HEK293 (cell line): ENCODE measurements at regions not wholly inside any gene's neighbourhood (a gene's known extent, or its start where the extent isn't known, plus 50 kb on each side); places are given as distances from the start of the nearest gene placed in this dataset.
"Not testable (repeated sequence)": the region's sequence is repeated elsewhere in the genome, so short reads cannot be mapped to it uniquely, and the experiment has no call there.

Experiments used
- CTCF ChIA-PET: fragments of 350-600 bp; formaldehyde crosslinking; extraction: SDS; loops from one replicate; lab custom pipeline; 2021; ENCODE audit warnings: antibody characterized with exemption; lab: Yijun Ruan, JAX
- POLR2A ChIA-PET: fragments of 300-600 bp; formaldehyde crosslinking; extraction: SDS; loops from one replicate; lab custom pipeline; 2020; ENCODE audit warnings: antibody characterized with exemption, inconsistent platforms; lab: Yijun Ruan, JAX
- H3K27ac ChIP-seq: fragments of 200-500 bp; sonication (Bioruptor generic); 2 replicates; pipeline ENCODE4 v1.5.1; 2014; ENCODE audit warnings: low read depth, low read length, control low read depth, inconsistent platforms; ENCODE audit errors: extremely low read depth
- H3K36me3 ChIP-seq, 2 experiments: fragments of 200-500 bp in 1 of 2; sonication (Bioruptor generic) in 1 of 2; 1 replicate in 1 of 2; 2 replicates in 1 of 2; pipeline ENCODE4 v1.5.1; 2014 to 2017; ENCODE audit warnings: inconsistent platforms in 2 of 2, low read length in 2 of 2; ENCODE audit not compliant: control insufficient read depth in 2 of 2, insufficient read depth in 1 of 2
- H3K4me1 ChIP-seq: fragments of 200-500 bp; sonication (Bioruptor generic); 2 replicates; pipeline ENCODE4 v1.5.1; 2014; ENCODE audit warnings: mild to moderate bottlenecking, low read length, inconsistent platforms; ENCODE audit not compliant: control insufficient read depth, insufficient read depth
- H3K4me3 ChIP-seq: 2 replicates; pipeline ENCODE4 v1.5.1; 2011; ENCODE audit warnings: low read depth, mild to moderate bottlenecking, control low read depth, low read length, moderate library complexity
- H3K9me3 ChIP-seq: fragments of 200-500 bp; sonication (Bioruptor generic); 2 replicates; pipeline ENCODE4 v1.5.1; 2014; ENCODE audit warnings: low read depth, low read length, inconsistent platforms; ENCODE audit not compliant: control insufficient read depth, insufficient read depth
- FEZF1 ChIP-seq: fragments of 450-650 bp; formaldehyde crosslinking; IDR thresholded peaks from 2 replicates; pipeline ENCODE4 v1.5.1; 2016; ENCODE audit warnings: missing biosample characterization, missing genetic modification characterization
- REPIN1 ChIP-seq: fragments of 450-650 bp; formaldehyde crosslinking; IDR thresholded peaks from 2 replicates; pipeline ENCODE4 v1.5.1; 2017; ENCODE audit warnings: missing biosample characterization, missing genetic modification characterization, low read depth
- SETDB1 ChIP-seq: IDR thresholded peaks from one replicate; pipeline ENCODE4 v1.6.1; 2017; ENCODE audit warnings: mild to moderate bottlenecking, low read length, moderate library complexity, mixed read lengths; ENCODE audit not compliant: insufficient read length
- TRIM28 ChIP-seq: IDR thresholded peaks from 2 replicates; pipeline ENCODE4 v1.6.1; 2011; ENCODE audit warnings: low read length, control low read depth, borderline replicate concordance
- YY2 ChIP-seq: fragments of 450-650 bp; formaldehyde crosslinking; IDR thresholded peaks from 2 replicates; pipeline ENCODE4 v1.5.1; 2016; ENCODE audit warnings: missing biosample characterization, missing genetic modification characterization
- ZNF132 ChIP-seq: fragments of 450-650 bp; formaldehyde crosslinking; IDR thresholded peaks from 2 replicates; pipeline ENCODE4 v1.5.1; 2017; ENCODE audit warnings: missing biosample characterization, missing genetic modification characterization, borderline replicate concordance
- ZNF146 ChIP-seq: fragments of 450-650 bp; formaldehyde crosslinking; IDR thresholded peaks from 2 replicates; pipeline ENCODE4 v1.5.1; 2016; ENCODE audit warnings: missing biosample characterization, missing genetic modification characterization
- ZNF366 ChIP-seq: fragments of 450-650 bp; formaldehyde crosslinking; conservative IDR thresholded peaks from 2 replicates; pipeline ENCODE4 v1.5.1; 2016; ENCODE audit warnings: missing biosample characterization, missing genetic modification characterization
- ZNF473 ChIP-seq: fragments of 450-650 bp; formaldehyde crosslinking; IDR thresholded peaks from 2 replicates; pipeline ENCODE4 v1.5.1; 2017; ENCODE audit warnings: missing biosample characterization, missing genetic modification characterization
- ZNF529 ChIP-seq: fragments of 450-650 bp; formaldehyde crosslinking; IDR thresholded peaks from 2 replicates; pipeline ENCODE4 v1.5.1; 2017; ENCODE audit warnings: missing genetic modification characterization, missing biosample characterization; ENCODE audit not compliant: insufficient replicate concordance
- ZNF623 ChIP-seq: fragments of 450-650 bp; formaldehyde crosslinking; IDR thresholded peaks from 2 replicates; pipeline ENCODE4 v1.5.1; 2016; ENCODE audit warnings: missing biosample characterization, missing genetic modification characterization
- TF ChIP-seq, protein P1 (sequence below): fragments of 450-650 bp; IDR thresholded peaks from 2 replicates; pipeline ENCODE4 v1.5.1; 2018; ENCODE audit warnings: missing biosample characterization, missing genetic modification characterization
- TF ChIP-seq, protein P2 (sequence below): fragments of 450-650 bp; formaldehyde crosslinking; IDR thresholded peaks from 2 replicates; pipeline ENCODE4 v1.5.1; 2016; ENCODE audit warnings: missing biosample characterization, missing genetic modification characterization
- TF ChIP-seq, protein P3 (sequence below): fragments of 450-650 bp; formaldehyde crosslinking; IDR thresholded peaks from 2 replicates; pipeline ENCODE4 v1.5.1; 2017; ENCODE audit warnings: missing biosample characterization, missing genetic modification characterization

DNA sequence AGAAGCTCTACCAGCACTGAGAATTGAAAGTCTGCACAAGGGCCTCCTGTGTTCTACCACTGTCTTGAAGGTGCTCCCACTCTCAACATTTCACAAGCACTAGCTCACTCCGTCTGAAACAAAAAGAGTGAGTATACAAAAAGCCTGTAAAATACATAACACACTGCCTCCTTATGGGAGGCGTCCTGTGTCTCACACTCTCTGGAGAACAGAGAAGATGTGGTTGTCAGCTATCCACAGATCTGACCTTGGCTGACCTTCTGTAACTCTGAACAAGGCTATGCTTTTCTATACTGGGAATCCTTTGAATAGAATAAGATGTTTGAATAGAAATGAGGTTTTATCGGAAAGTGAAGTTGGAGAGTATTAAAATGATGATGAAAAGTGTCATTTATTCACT, 171.3 kb upstream of the TMEM45B start:
- ChIA-PET POLR2A (no interaction called here), CTCF (interaction anchor here (0.6 to 1.3 kb wide), 4 partner anchors 8 to 107 kb away, joined by 3 to 4 read pairs (median 4); no protein-coding TSS in a partner anchor)
- H3K4me3 ChIP-seq: no peak overlapping the region
- no peaks in the 10 kb centered on the region for H3K9me3 ChIP-seq
- H3K27ac ChIP-seq: no peak overlapping the region
- H3K36me3 ChIP-seq: no peaks in the 10 kb centered on the region
- H3K4me1 ChIP-seq: no peaks in the 10 kb centered on the region; the same call in 1 of the 2 replicates
- no peak for TF ChIP-seq ZNF623
- TF ChIP-seq, all 188 proteins: peak for 0

DNA sequence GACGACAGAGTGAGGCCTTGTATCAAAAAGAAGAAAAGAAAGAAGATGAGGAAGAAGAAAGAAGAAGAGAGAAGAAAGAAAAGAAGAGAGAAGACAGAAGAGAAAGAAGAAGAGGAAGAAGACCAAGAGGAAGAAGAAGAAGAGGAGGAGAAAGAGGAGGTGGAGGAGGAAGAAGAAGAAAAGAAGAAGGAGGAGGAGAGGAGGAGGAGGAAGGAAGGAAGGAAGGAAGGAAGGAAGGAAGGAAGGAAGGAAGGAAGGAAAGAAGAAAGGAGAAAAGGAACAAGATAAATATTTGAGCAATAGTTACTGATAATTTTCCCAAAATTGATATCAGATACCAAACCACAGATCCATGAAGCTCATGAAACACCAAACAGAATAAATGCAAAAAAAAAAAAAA, 169.7 kb upstream of the TMEM45B start:
- no peak for TF ChIP-seq ZNF473 (tag by site-specific recombination)
- TF ChIP-seq ZNF623: no peak
- TF ChIP-seq, protein P1, sequence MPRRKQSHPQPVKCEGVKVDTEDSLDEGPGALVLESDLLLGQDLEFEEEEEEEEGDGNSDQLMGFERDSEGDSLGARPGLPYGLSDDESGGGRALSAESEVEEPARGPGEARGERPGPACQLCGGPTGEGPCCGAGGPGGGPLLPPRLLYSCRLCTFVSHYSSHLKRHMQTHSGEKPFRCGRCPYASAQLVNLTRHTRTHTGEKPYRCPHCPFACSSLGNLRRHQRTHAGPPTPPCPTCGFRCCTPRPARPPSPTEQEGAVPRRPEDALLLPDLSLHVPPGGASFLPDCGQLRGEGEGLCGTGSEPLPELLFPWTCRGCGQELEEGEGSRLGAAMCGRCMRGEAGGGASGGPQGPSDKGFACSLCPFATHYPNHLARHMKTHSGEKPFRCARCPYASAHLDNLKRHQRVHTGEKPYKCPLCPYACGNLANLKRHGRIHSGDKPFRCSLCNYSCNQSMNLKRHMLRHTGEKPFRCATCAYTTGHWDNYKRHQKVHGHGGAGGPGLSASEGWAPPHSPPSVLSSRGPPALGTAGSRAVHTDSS (tag by site-specific recombination): peak; percentile 47; the same call in 1 of the 2 replicates
- TF ChIP-seq, protein P2, sequence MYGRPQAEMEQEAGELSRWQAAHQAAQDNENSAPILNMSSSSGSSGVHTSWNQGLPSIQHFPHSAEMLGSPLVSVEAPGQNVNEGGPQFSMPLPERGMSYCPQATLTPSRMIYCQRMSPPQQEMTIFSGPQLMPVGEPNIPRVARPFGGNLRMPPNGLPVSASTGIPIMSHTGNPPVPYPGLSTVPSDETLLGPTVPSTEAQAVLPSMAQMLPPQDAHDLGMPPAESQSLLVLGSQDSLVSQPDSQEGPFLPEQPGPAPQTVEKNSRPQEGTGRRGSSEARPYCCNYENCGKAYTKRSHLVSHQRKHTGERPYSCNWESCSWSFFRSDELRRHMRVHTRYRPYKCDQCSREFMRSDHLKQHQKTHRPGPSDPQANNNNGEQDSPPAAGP: no peak
- no peak for TF ChIP-seq TRIM28
- no peak for TF ChIP-seq ZNF132 (tag by site-specific recombination)
- TF ChIP-seq ZNF366 (tag by site-specific recombination): peak; percentile 65; the same call in 1 of the 2 replicates
- no peak overlapping the region for H3K27ac ChIP-seq
- no peaks in the 10 kb centered on the region for H3K9me3 ChIP-seq
- no peak overlapping the region for H3K4me3 ChIP-seq
- no peaks in the 10 kb centered on the region for H3K36me3 ChIP-seq
- H3K4me1 ChIP-seq: no peaks in the 10 kb centered on the region
- CTCF ChIA-PET: no interaction called here
- POLR2A ChIA-PET: no interaction called here

DNA sequence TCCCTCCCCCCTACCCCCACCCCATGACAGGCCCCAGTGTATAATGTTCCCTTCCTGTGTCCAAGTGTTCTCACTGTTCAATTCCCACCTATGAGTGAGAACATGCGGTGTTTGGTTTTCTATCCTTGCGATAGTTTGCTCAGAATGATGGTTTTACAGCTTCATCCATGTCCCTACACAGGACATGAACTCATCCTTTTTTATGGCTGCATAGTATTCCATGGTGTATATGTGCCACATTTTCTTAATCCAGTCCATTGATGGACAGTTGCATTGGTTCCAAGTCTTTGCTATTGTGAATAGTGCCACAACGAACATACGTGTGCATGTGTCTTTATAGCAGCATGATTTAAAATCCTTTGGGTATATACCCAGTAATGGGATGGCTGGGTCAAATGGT, 165.6 kb upstream of the TMEM45B start:
- H3K9me3 ChIP-seq, H3K4me1 ChIP-seq, H3K4me3 ChIP-seq, CTCF ChIA-PET, H3K27ac ChIP-seq, POLR2A ChIA-PET, H3K36me3 ChIP-seq: not testable (repeated sequence)
- peak; percentile 87 for TF ChIP-seq ZNF146 (tag by site-specific recombination)

DNA sequence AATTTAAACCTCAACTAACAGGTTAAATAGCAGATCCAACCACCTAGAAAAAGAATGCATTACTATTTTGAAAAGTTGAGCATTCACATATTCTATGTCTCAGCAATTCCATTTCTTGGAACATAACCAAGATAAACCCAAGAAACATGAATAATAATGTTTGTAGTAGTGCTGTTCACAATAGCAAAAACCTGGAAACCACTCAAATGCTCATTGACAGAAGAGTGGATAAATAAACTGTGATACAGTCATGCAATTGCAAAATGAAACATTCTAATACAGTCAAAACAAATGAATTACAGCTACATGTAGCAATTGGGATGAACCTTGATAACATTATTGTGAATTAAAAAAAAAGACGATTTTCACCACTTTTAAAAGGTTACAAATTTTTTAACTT, 162.8 kb upstream of the TMEM45B start:
- Histone ChIP-seq H3K36me3 (no peaks in the 10 kb centered on the region), H3K4me3 (no peak overlapping the region), H3K4me1 (no peaks in the 10 kb centered on the region), H3K27ac (no peak overlapping the region), H3K9me3 (no peaks in the 10 kb centered on the region)
- TF ChIP-seq, protein P3, sequence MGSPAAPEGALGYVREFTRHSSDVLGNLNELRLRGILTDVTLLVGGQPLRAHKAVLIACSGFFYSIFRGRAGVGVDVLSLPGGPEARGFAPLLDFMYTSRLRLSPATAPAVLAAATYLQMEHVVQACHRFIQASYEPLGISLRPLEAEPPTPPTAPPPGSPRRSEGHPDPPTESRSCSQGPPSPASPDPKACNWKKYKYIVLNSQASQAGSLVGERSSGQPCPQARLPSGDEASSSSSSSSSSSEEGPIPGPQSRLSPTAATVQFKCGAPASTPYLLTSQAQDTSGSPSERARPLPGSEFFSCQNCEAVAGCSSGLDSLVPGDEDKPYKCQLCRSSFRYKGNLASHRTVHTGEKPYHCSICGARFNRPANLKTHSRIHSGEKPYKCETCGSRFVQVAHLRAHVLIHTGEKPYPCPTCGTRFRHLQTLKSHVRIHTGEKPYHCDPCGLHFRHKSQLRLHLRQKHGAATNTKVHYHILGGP: 0 out of 2 replicates have a peak, but pooled peaks have one; percentile 36
- TF ChIP-seq YY2 (tag by site-specific recombination): no peak
- POLR2A ChIA-PET: no interaction called here
- CTCF ChIA-PET: interaction anchor here (0.8 to 1.0 kb wide), 2 partner anchors 12 to 289 kb away, joined by 3 read pairs; no protein-coding TSS in a partner anchor

DNA sequence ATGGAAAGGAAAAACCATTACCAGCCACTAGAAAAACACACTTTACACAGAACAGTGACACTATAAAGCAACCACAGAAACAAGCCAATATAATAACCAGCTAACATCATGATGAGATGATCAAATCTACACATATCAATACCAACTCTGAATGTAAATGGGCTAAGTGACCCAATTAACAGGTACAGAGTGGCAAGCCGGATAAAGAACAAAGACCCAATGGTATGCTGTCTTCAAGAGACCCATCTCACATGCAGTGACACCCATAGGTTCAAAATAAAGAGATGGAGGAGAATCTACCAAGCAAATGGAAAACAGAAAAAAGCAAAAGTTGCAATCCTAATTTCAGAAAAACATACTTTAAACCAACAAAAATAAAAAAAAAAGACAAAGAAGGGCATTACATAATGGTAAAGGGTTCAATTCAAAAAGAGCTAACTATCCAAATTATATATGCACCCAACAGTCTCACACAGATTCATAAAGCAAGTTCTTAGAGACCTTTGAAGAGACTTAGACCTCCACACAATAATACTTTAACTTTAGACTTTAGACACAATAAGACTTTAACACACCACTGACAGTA, 160.3 kb upstream of the TMEM45B start:
- Histone ChIP-seq H3K4me1 (no peaks in the 10 kb centered on the region), H3K9me3 (no peaks in the 10 kb centered on the region), H3K4me3 (no peak overlapping the region), H3K27ac (no peak overlapping the region), H3K36me3 (no peaks in the 10 kb centered on the region)
- ChIA-PET POLR2A (no interaction called here), CTCF (interaction anchor here (1.0 kb wide), 1 partner anchor 8 kb away, joined by 5 read pairs; no protein-coding TSS in a partner anchor)
- TF ChIP-seq ZNF529: peak; percentile 92
- TF ChIP-seq SETDB1: peak; percentile 98
- no peak for TF ChIP-seq REPIN1
- TF ChIP-seq TRIM28: peak; percentile 81
- TF ChIP-seq FEZF1 (tag by site-specific recombination): no peak
